ENCODE measurements at regions not wholly inside any gene's neighbourhood (a gene's known extent, or its start where the extent isn't known, plus 50 kb on each side); places are given as distances from the start of the nearest gene placed in this dataset.

GRCh38 chr20:47866480-47866879 lies 81.2 kb upstream of the SULF2 start:
- H3K9me3 Mint-ChIP-seq = peaks cover 6% of the 10 kb centered on the region
- Histone ChIP-seq H3K9me3 (ENCODE audit: control insufficient read depth, low read length) (no peaks in the 10 kb centered on the region), H3K4me1 (ENCODE audit: control insufficient read depth, insufficient read depth, low read length) (peaks cover 8% of the 10 kb centered on the region), H3K27ac (ENCODE audit: low read depth, low read length) (no peak overlapping the region), H3K9ac (ENCODE audit: extremely low read depth, low read length, poor library complexity, severe bottlenecking) (no peak overlapping the region), H3K36me3 (ENCODE audit: control insufficient read depth, insufficient read depth, low read length) (no peaks in the 10 kb centered on the region), H3K4me3 (ENCODE audit: low read length) (no peak overlapping the region), H3K27me3 (ENCODE audit: control insufficient read depth, insufficient read depth, low read length, poor library complexity, severe bottlenecking) (peaks cover 18% of the 10 kb centered on the region)
- H3K27ac Mint-ChIP-seq = no peak overlapping the region
- WGBS, 2 experiments (ENCODE audit: insufficient coverage in 1 of 2, insufficient read length in 1 of 2) = 94 to 98% methylated on average over 7 to 10 of the region's 10 CpGs
- H3K4me3 Mint-ChIP-seq = no peak overlapping the region
- no peaks in the 10 kb centered on the region for H3K36me3 Mint-ChIP-seq (ENCODE audit: low read depth)
- H3K27me3 Mint-ChIP-seq (ENCODE audit: insufficient read depth) = peaks cover 4% of the 10 kb centered on the region
- no peak for TF ChIP-seq CTCF (conservative IDR thresholded peaks at IDR 0.05)
- H3K4me1 Mint-ChIP-seq = peaks cover 6% of the 10 kb centered on the region
- DNase-seq = no peak

DNA sequence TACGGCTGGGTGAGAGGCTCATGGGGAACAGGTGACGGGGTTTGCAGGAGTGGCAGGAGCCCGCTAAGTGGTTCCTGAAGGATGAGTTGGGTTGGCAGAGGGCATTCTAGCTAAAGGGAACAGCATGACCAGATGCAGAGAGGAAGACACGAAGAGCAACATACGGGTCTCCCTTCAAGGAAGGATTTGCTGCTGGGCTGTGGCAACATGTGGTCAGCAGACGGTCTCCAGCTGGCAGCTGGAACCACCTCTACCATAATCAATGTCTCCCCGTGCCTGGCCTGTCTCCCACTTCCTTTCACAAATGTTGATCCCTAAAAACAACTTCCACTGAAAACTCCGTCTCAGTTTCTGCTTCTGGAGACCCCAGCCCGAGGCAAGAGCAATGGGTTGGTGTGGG lies 80.6 kb upstream of the SULF2 start:
- Mint-ChIP-seq H3K36me3 (ENCODE audit: low read depth) (no peaks in the 10 kb centered on the region), H3K27ac (no peak overlapping the region)

GRCh38 chr20:47865451-47865850 lies 80.2 kb upstream of the SULF2 start:
- H3K4me3 Mint-ChIP-seq = no peak overlapping the region
- WGBS, 2 experiments (ENCODE audit: insufficient coverage in 1 of 2, insufficient read length in 1 of 2) = 94 to 98% methylated on average over 5 of the region's 5 CpGs
- no peak for TF ChIP-seq CTCF (conservative IDR thresholded peaks at IDR 0.05)
- no peak for DNase-seq
- peaks cover 6% of the 10 kb centered on the region for H3K4me1 Mint-ChIP-seq
- no peak overlapping the region for H3K27ac ChIP-seq (ENCODE audit: low read depth, low read length)
- no peaks in the 10 kb centered on the region for H3K9me3 ChIP-seq (ENCODE audit: control insufficient read depth, low read length)
- H3K27me3 Mint-ChIP-seq (ENCODE audit: insufficient read depth) = peaks cover 4% of the 10 kb centered on the region
- no peak overlapping the region for H3K9ac ChIP-seq (ENCODE audit: extremely low read depth, low read length, poor library complexity, severe bottlenecking)
- no peaks in the 10 kb centered on the region for H3K36me3 ChIP-seq (ENCODE audit: control insufficient read depth, insufficient read depth, low read length)
- no peaks in the 10 kb centered on the region for H3K36me3 Mint-ChIP-seq (ENCODE audit: low read depth)
- H3K4me1 ChIP-seq (ENCODE audit: control insufficient read depth, insufficient read depth, low read length) = peaks cover 8% of the 10 kb centered on the region
- H3K27me3 ChIP-seq (ENCODE audit: control insufficient read depth, insufficient read depth, low read length, poor library complexity, severe bottlenecking) = peaks cover 18% of the 10 kb centered on the region
- no peak overlapping the region for H3K4me3 ChIP-seq (ENCODE audit: low read length)
- no peak overlapping the region for H3K27ac Mint-ChIP-seq
- peaks cover 6% of the 10 kb centered on the region for H3K9me3 Mint-ChIP-seq

More for the DNA sequence above, 80.6 kb upstream of the SULF2 start:
- H3K9me3 ChIP-seq (ENCODE audit: control insufficient read depth, low read length) = no peaks in the 10 kb centered on the region
- 93 to 95% methylated on average over 7 to 9 of the region's 9 CpGs for WGBS, 2 experiments (ENCODE audit: insufficient coverage in 1 of 2, insufficient read length in 1 of 2)
- H3K9ac ChIP-seq (ENCODE audit: extremely low read depth, low read length, poor library complexity, severe bottlenecking) = no peak overlapping the region
- peaks cover 18% of the 10 kb centered on the region for H3K27me3 ChIP-seq (ENCODE audit: control insufficient read depth, insufficient read depth, low read length, poor library complexity, severe bottlenecking)
- H3K4me3 Mint-ChIP-seq = no peak overlapping the region
- H3K27ac ChIP-seq (ENCODE audit: low read depth, low read length) = no peak overlapping the region
- TF ChIP-seq CTCF (conservative IDR thresholded peaks at IDR 0.05) = no peak
- H3K27me3 Mint-ChIP-seq (ENCODE audit: insufficient read depth) = peaks cover 4% of the 10 kb centered on the region
- DNase-seq = no peak
- peaks cover 6% of the 10 kb centered on the region for H3K4me1 Mint-ChIP-seq
- no peaks in the 10 kb centered on the region for H3K36me3 ChIP-seq (ENCODE audit: control insufficient read depth, insufficient read depth, low read length)
- no peak overlapping the region for H3K4me3 ChIP-seq (ENCODE audit: low read length)
- peaks cover 8% of the 10 kb centered on the region for H3K4me1 ChIP-seq (ENCODE audit: control insufficient read depth, insufficient read depth, low read length)
- H3K9me3 Mint-ChIP-seq = peaks cover 6% of the 10 kb centered on the region
